Central memory CD8-positive, alpha-beta T cell (primary cell): ENCODE measurements at regions not wholly inside any gene's neighbourhood (a gene's known extent, or its start where the extent isn't known, plus 50 kb on each side); places are given as distances from the start of the nearest gene placed in this dataset.

Experiments
- ATAC-seq: fragments of 150-1000 bp; cut with Tn5 transposase; replicated peaks from 2 replicates; pipeline ENCODE4 v1.10.0; 2022; ENCODE audit warnings: mild to moderate bottlenecking, moderate FRiP score, moderate number of reproducible peaks; ENCODE audit not compliant: poor library complexity, severe bottlenecking; ENCODE audit errors: extremely low read depth
- DNase-seq, 2 donors: peaks; one replicate each; pipeline ENCODE4 v3.0.0; 2021; ENCODE audit warnings: low spot score in 2 of 2
- H3K27ac Mint-ChIP-seq: one replicate; pipeline ENCODE4 v1.8.0; 2022; ENCODE audit warnings: low read depth, mild to moderate bottlenecking, moderate library complexity, mixed read lengths
- H3K27me3 Mint-ChIP-seq: one replicate; pipeline ENCODE4 v1.8.0; 2022; ENCODE audit warnings: mixed read lengths
- H3K36me3 Mint-ChIP-seq: one replicate; pipeline ENCODE4 v1.8.0; 2022; ENCODE audit warnings: mild to moderate bottlenecking, moderate library complexity, mixed read lengths; ENCODE audit not compliant: insufficient read depth
- H3K4me1 Mint-ChIP-seq: one replicate; pipeline ENCODE4 v1.8.0; 2022; ENCODE audit warnings: mixed read lengths
- H3K4me3 Mint-ChIP-seq: one replicate; pipeline ENCODE4 v1.8.0; 2022; ENCODE audit warnings: mild to moderate bottlenecking, moderate library complexity, mixed read lengths
- H3K9me3 Mint-ChIP-seq: one replicate; pipeline ENCODE4 v1.8.0; 2022; ENCODE audit warnings: mixed read lengths

GRCh38 chr10:61192042-61192441 is 248.1 kb upstream of the RHOBTB1 start:
- Mint-ChIP-seq H3K4me3 (no peak overlapping the region), H3K27ac (no peak overlapping the region), H3K36me3 (no peaks in the 10 kb centered on the region), H3K4me1 (no peaks in the 10 kb centered on the region), H3K9me3 (peaks cover 21% of the 10 kb centered on the region), H3K27me3 (no peaks in the 10 kb centered on the region)
- no peak for ATAC-seq
- no peak for DNase-seq

DNA sequence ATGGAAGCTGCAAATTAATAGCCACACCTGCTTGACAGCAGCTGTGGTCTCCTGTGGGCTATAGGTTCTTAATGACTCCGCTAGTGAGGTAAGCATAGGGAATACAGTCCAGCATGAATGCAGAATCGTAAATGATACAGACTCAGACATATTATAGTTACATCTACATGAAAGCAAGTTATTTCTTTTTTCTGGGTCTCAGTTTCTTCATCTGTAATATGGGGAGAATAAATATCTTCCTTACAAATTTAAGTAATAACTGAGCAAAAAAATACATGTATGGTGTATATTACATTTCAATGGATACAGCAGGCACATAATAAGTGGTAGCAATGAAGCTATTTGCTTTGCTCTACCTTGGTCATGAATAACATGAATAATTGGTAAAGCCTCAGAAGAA is 245.9 kb upstream of the RHOBTB1 start:
- Mint-ChIP-seq H3K27ac (no peak overlapping the region), H3K4me3 (no peak overlapping the region), H3K36me3 (no peaks in the 10 kb centered on the region), H3K27me3 (no peaks in the 10 kb centered on the region), H3K9me3 (peaks cover 8% of the 10 kb centered on the region), H3K4me1 (no peaks in the 10 kb centered on the region)
- ATAC-seq (no peak), DNase-seq (no peak)

DNA sequence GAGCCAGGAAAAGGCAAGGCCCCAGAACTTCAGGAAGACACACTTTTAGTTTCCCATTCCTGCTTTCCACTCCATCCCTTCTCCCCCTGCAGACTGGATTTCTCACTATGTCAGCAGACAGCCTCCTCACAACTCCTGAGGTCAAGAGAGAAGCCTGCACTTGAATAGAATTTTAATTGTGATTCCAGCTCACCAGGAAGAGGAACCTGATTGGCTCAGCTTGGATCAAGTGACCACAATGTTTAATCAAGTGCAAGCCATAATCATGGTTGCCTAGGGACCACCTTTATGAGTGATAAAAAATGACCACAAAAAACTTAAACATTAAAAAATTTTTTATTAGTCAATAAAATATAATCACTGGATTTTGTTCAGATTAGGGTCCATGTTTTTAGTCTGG is 244.7 kb upstream of the RHOBTB1 start:
- Mint-ChIP-seq H3K4me1 (no peaks in the 10 kb centered on the region), H3K27ac (no peak overlapping the region), H3K4me3 (no peak overlapping the region), H3K9me3 (peaks cover 8% of the 10 kb centered on the region), H3K36me3 (no peaks in the 10 kb centered on the region), H3K27me3 (no peaks in the 10 kb centered on the region)
- ATAC-seq (no peak), DNase-seq (no peak)

- Mint-ChIP-seq H3K27me3 (no peaks in the 10 kb centered on the region), H3K4me1 (no peaks in the 10 kb centered on the region), H3K36me3 (no peaks in the 10 kb centered on the region), H3K9me3 (peaks cover 3% of the 10 kb centered on the region), H3K27ac (no peak overlapping the region), H3K4me3 (no peak overlapping the region)
- DNase-seq: no peak
- ATAC-seq: no peak
These were observed 244.1 kb upstream of the RHOBTB1 start for GRCh38 chr10:61188101-61188500.

GRCh38 chr10:61187601-61188000 is 243.6 kb upstream of the RHOBTB1 start:
- Mint-ChIP-seq H3K36me3 (no peaks in the 10 kb centered on the region), H3K27me3 (no peaks in the 10 kb centered on the region), H3K9me3 (no peaks in the 10 kb centered on the region), H3K4me3 (no peak overlapping the region), H3K27ac (no peak overlapping the region), H3K4me1 (no peaks in the 10 kb centered on the region)
- DNase-seq (no peak), ATAC-seq (no peak)

DNA sequence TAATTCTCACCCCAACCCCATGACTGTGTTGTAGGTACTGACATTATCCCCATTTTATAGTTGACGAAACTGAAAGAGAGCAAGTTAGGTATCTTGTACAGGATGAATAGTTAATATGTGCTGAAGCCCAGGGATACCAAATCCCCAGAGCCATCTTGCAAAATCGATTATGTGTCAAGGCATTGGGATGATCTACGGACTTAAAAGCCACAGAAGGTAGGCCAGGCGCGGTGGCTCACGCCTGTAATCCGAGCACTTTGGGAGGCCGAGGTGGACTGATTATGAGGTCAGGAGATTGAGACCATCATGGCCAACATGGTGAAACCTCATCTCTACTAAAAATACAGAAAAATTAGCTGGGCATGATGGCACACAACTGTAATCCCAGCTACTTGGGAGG is 242.4 kb upstream of the RHOBTB1 start:
- no peaks in the 10 kb centered on the region for H3K9me3 Mint-ChIP-seq
- H3K4me3 Mint-ChIP-seq: no peak overlapping the region
- no peak for DNase-seq
- H3K27ac Mint-ChIP-seq: no peak overlapping the region
- no peaks in the 10 kb centered on the region for H3K36me3 Mint-ChIP-seq
- ATAC-seq: no peak
- H3K27me3 Mint-ChIP-seq: no peaks in the 10 kb centered on the region
- no peaks in the 10 kb centered on the region for H3K4me1 Mint-ChIP-seq

- no peaks in the 10 kb centered on the region for H3K36me3 Mint-ChIP-seq
- no peak overlapping the region for H3K27ac Mint-ChIP-seq
- H3K27me3 Mint-ChIP-seq: no peaks in the 10 kb centered on the region
- no peak for DNase-seq
- no peaks in the 10 kb centered on the region for H3K4me1 Mint-ChIP-seq
- ATAC-seq: no peak
- H3K4me3 Mint-ChIP-seq: no peak overlapping the region
- H3K9me3 Mint-ChIP-seq: no peaks in the 10 kb centered on the region
These were observed 240.4 kb upstream of the RHOBTB1 start for GRCh38 chr10:61184429-61184828.

DNA sequence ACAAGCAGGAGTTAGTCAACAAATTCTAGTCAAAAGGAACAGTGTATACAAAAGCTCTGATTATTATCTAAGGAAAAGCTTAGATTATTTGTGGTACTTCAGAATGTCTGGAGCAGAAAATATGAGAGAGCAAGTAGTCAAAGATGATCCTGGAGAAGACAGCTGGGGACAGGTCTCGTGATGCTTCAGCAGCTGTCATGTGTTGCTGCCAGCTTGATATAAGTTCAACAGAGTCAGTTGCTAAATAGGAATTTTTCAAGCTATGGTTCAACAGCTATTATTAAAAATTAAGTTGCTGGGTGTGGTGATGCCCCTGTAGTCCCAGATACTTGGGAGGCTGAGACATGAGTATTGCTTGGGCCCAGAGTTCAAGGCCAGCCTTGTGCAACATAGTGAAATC is 240.0 kb upstream of the RHOBTB1 start:
- Mint-ChIP-seq H3K4me1 (no peaks in the 10 kb centered on the region), H3K27me3 (no peaks in the 10 kb centered on the region), H3K36me3 (no peaks in the 10 kb centered on the region), H3K27ac (no peak overlapping the region), H3K9me3 (no peaks in the 10 kb centered on the region), H3K4me3 (no peak overlapping the region)
- ATAC-seq (no peak), DNase-seq (no peak)

DNA sequence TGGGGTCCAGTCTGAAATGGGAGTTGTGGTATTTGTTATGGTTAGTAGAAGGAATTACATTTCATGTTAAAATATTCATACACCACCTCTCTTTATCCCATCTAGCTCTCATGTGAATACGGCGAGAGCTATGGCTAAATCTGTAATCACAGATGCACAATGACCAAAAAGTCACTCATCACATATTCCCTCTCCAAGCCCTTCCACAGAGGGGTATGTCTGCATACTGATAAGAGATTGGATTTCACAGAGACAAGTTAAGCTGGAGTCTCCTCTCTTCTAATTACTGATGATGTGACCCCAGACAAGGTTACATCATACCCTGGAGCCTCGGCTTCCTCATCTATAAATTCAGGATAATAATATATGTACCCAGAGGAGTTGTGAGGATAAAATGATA is 237.8 kb upstream of the RHOBTB1 start:
- Mint-ChIP-seq H3K9me3 (no peaks in the 10 kb centered on the region), H3K27me3 (no peaks in the 10 kb centered on the region), H3K4me3 (no peak overlapping the region), H3K36me3 (no peaks in the 10 kb centered on the region), H3K4me1 (no peaks in the 10 kb centered on the region), H3K27ac (no peak overlapping the region)
- DNase-seq (no peak), ATAC-seq (no peak)

DNA sequence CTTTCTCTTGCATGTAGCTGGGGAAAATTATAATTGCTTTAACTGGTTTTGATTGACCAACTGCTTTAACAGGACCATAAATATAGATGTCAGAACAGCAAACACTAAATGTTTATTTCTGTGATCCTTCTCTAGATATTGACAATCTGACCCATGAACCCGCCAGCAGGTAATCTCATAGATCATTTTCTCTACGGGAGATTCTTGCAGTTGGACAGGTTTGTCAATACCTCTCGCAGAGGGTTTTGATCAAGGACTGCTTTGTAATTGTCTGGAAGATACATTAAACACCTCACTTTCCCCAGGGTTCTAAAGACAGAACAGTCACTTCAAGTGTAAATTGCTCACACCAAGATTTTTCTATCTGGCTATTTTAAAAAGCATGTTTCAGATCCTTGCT is 235.8 kb upstream of the RHOBTB1 start:
- Mint-ChIP-seq H3K27ac (no peak overlapping the region), H3K9me3 (no peaks in the 10 kb centered on the region), H3K36me3 (no peaks in the 10 kb centered on the region), H3K27me3 (no peaks in the 10 kb centered on the region), H3K4me3 (no peak overlapping the region), H3K4me1 (no peaks in the 10 kb centered on the region)
- no peak for ATAC-seq
- DNase-seq: no peak

- DNase-seq: no peak
- ATAC-seq: no peak
- Mint-ChIP-seq H3K4me1 (no peaks in the 10 kb centered on the region), H3K9me3 (no peaks in the 10 kb centered on the region), H3K4me3 (no peak overlapping the region), H3K27ac (no peak overlapping the region), H3K27me3 (no peaks in the 10 kb centered on the region), H3K36me3 (no peaks in the 10 kb centered on the region)
These were observed 232.4 kb upstream of the RHOBTB1 start for GRCh38 chr10:61176424-61176823.

GRCh38 chr10:61175316-61175715 is 231.3 kb upstream of the RHOBTB1 start:
- DNase-seq: no peak
- H3K4me3 Mint-ChIP-seq: no peak overlapping the region
- no peaks in the 10 kb centered on the region for H3K36me3 Mint-ChIP-seq
- H3K27ac Mint-ChIP-seq: no peak overlapping the region
- no peaks in the 10 kb centered on the region for H3K4me1 Mint-ChIP-seq
- no peak for ATAC-seq
- H3K9me3 Mint-ChIP-seq: no peaks in the 10 kb centered on the region
- no peaks in the 10 kb centered on the region for H3K27me3 Mint-ChIP-seq

DNA sequence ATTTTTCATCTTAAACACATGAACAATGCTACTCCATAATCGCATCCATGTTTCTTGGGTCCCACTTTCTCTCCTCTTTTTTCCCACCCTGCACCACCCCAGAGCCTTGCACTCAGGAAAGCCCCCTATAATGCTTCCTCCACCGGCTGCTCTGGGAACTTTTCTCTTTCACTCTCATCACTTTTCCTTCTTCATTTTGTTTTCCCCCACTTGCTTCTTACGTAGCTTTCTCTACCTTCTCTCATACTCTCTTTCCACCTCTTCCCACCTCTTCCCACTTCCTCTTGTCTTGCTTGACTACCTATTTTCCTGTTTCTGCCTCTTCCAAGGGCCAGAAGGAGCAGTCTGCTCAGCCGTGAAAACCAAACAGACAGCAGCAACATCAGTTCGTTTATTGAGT is 229.5 kb upstream of the RHOBTB1 start:
- Mint-ChIP-seq H3K27me3 (no peaks in the 10 kb centered on the region), H3K9me3 (no peaks in the 10 kb centered on the region), H3K4me3 (no peak overlapping the region), H3K27ac (no peak overlapping the region), H3K36me3 (no peaks in the 10 kb centered on the region), H3K4me1 (no peaks in the 10 kb centered on the region)
- DNase-seq (no peak), ATAC-seq (no peak)
